ENCODE measurements at regions not wholly inside any gene's neighbourhood (a gene's known extent, or its start where the extent isn't known, plus 50 kb on each side); places are given as distances from the start of the nearest gene placed in this dataset.

DNA sequence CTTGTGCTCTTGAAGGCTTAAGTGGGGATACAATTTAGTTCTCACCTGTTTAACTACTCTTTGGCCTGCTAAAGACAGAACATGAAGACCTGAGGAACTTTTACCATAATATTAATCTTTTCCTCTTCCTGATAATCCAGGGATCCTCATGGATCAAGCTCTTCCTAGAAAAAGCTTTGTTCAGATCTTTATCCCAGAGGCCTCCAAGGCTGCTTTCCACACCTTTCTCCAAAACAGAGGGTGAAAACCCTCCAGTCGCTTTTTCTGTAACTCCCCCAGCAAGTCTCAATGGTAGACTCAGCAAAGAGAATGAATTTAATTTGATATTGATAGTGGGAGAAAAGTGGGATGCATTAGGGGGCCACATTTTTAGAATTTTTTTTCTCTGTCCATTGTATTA is 203.6 kb downstream of the CGGBP1 start:
- TF ChIP-seq, protein P1, sequence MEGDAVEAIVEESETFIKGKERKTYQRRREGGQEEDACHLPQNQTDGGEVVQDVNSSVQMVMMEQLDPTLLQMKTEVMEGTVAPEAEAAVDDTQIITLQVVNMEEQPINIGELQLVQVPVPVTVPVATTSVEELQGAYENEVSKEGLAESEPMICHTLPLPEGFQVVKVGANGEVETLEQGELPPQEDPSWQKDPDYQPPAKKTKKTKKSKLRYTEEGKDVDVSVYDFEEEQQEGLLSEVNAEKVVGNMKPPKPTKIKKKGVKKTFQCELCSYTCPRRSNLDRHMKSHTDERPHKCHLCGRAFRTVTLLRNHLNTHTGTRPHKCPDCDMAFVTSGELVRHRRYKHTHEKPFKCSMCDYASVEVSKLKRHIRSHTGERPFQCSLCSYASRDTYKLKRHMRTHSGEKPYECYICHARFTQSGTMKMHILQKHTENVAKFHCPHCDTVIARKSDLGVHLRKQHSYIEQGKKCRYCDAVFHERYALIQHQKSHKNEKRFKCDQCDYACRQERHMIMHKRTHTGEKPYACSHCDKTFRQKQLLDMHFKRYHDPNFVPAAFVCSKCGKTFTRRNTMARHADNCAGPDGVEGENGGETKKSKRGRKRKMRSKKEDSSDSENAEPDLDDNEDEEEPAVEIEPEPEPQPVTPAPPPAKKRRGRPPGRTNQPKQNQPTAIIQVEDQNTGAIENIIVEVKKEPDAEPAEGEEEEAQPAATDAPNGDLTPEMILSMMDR (conservative IDR thresholded peaks at IDR 0.05; ENCODE audit: control insufficient read depth, insufficient read depth, low read depth, low read length), result no peak
- DNase-seq (ENCODE audit: low read depth), result no peak
- no peak overlapping the region for H3K4me3 ChIP-seq (ENCODE audit: control insufficient read depth, low read depth, low read length)

DNA sequence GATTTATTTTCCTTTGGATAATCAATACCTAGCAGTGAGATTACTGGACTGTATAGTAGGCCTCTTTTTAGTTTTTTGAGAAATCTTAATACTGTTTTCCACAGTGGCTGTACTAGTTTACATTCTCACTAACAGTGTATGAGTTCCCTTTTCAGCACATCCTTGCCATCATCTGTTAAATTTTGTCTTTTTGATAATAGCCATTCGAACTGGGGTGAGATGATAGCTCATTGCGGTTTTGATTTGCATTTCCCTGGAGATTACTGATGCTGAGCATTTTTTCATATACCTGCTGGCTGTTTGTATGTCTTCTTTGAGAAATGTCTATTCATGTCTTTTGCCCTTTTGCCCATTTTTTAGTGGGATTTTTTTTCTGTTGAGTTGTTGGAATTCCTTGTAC is 210.8 kb downstream of the CGGBP1 start:
- no peak overlapping the region for H3K4me3 ChIP-seq (ENCODE audit: control insufficient read depth, low read depth, low read length)
- TF ChIP-seq, protein P1 (conservative IDR thresholded peaks at IDR 0.05; ENCODE audit: control insufficient read depth, insufficient read depth, low read depth, low read length), result no peak
- no peak for DNase-seq (ENCODE audit: low read depth)

DNA sequence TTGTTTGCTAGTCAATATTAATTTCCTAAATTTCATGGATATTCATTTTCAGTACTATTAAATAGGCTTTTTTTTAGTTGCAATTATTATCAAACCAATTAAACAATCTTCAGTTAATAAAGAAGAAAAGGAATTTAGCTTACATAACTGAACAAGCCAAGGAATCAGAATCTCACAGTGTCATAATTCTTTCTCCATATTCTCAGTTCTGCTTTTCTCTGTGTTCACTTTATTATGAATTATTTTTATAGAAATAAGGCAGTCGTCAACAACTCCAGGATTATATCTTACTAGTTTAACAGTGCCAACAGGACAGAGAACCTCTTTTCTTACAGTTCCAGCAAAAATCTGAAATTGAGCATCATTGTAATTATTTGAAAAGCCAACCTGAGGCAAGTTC is 221.7 kb downstream of the CGGBP1 start:
- TF ChIP-seq, protein P1 (conservative IDR thresholded peaks at IDR 0.05; ENCODE audit: control insufficient read depth, insufficient read depth, low read depth, low read length), result no peak
- no peak overlapping the region for H3K4me3 ChIP-seq (ENCODE audit: control insufficient read depth, low read depth, low read length)
- no peak for DNase-seq (ENCODE audit: low read depth)

DNA sequence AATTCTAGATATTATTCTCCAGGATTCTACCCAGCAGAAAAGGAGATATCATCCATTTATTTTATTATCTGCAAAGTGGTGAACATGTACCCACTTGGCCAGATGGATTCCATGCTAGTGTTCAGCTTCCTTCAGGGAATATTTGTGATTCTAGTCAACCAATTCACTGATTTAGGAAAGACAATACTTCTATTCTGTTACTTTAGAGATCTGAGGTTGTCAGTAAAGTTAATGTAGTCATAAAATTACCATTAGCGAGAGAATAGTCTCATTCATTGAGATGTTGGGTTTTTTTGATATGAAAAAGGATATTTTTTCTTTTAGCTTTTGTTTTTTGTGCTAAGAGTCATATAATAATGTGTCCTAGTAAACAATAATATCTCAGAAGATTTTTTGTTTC is 222.8 kb downstream of the CGGBP1 start:
- TF ChIP-seq, protein P1 (conservative IDR thresholded peaks at IDR 0.05; ENCODE audit: control insufficient read depth, insufficient read depth, low read depth, low read length), result no peak
- DNase-seq (ENCODE audit: low read depth), result no peak

DNA sequence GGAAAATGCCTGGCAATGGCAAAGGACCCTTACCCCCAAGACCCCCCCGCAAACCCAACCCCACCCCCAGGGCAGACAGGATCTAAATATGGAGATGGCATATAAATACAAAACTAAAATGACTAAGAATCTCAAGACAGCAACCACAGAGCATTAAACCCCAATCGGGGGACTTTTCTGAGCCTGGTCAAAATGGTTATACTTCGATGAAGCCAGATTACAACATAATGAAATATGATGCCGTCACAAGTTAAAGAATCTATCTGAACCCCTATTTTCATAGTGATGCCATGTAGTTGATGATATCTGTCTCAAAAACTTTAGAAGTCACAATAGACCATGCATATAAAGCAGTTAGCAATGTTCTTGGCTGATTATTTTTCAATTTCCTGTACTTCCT is 223.6 kb downstream of the CGGBP1 start:
- TF ChIP-seq, protein P1 (conservative IDR thresholded peaks at IDR 0.05; ENCODE audit: control insufficient read depth, insufficient read depth, low read depth, low read length), result no peak
- DNase-seq (ENCODE audit: low read depth), result no peak
- H3K4me3 ChIP-seq (ENCODE audit: control insufficient read depth, low read depth, low read length), result no peak overlapping the region

More for the DNA sequence above, 222.8 kb downstream of the CGGBP1 start:
- H3K4me3 ChIP-seq (ENCODE audit: control insufficient read depth, low read depth, low read length), result no peak overlapping the region

DNA sequence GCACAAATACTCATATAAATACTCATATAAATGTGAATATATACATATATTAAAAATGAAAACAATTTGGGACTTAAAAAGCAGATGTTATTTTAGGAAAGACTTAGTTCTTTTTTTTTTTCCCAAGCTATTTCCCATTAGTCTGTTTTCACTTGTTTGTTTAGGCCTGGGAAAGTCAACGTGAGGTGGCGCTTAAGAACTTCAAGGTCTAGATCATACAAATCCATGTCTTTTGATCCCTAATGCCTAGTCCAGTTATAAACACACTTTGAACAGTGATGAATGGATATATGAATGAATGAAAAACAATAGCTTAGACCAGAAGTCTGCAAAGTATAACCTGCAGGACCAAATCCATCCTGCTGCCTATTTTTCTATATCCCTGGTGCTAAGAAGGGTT is 224.5 kb downstream of the CGGBP1 start:
- TF ChIP-seq, protein P1 (conservative IDR thresholded peaks at IDR 0.05; ENCODE audit: control insufficient read depth, insufficient read depth, low read depth, low read length), result no peak
- no peak overlapping the region for H3K4me3 ChIP-seq (ENCODE audit: control insufficient read depth, low read depth, low read length)
- DNase-seq (ENCODE audit: low read depth), result no peak

DNA sequence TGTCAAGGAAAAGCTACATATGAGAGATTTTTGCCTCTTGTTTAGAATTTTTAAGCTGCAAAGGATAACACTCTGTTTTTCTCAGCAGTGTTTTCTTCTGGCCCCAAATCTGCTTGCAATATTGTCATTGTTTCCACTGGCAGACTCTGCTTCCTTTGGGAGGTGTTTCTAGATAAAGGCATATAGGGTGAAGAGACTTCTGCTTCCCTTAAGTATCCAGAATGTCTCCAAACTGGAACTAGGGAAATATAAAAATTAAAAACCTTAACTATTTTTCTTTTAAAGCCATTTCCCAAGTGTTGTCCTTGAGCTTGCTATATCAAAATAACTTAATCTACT is 225.8 kb downstream of the CGGBP1 start:
- no peak for DNase-seq (ENCODE audit: low read depth)
- no peak overlapping the region for H3K4me3 ChIP-seq (ENCODE audit: control insufficient read depth, low read depth, low read length)
- TF ChIP-seq, protein P1 (conservative IDR thresholded peaks at IDR 0.05; ENCODE audit: control insufficient read depth, insufficient read depth, low read depth, low read length), result no peak
